Activated CD4-positive, alpha-beta T cell treated with anti-CD3 and anti-CD28 coated beads, Interleukin-2, amount 50 U/mL, for 16 hours (primary cell): ENCODE measurements at regions not wholly inside any gene's neighbourhood (a gene's known extent, or its start where the extent isn't known, plus 50 kb on each side); places are given as distances from the start of the nearest gene placed in this dataset.

Source experiments
- DNase-seq: peaks from one replicate; pipeline ENCODE4 v3.0.0-alpha.2; 2020

- DNase-seq = no peak
Measured at GRCh38 chr2:16328521-16329190, 337.0 kb downstream of the CYRIA start.

GRCh38 chr2:16327326-16327725 lies 338.3 kb downstream of the CYRIA start:
- no peak for DNase-seq

- no peak for DNase-seq
Measured at GRCh38 chr2:16326711-16327300, 338.8 kb downstream of the CYRIA start.

GRCh38 chr2:16325976-16326510 lies 339.6 kb downstream of the CYRIA start:
- DNase-seq = no peak

GRCh38 chr2:16325016-16325975 lies 340.3 kb downstream of the CYRIA start:
- no peak for DNase-seq

GRCh38 chr2:16324544-16324937 lies 341.1 kb downstream of the CYRIA start:
- no peak for DNase-seq

- DNase-seq = no peak
Measured at GRCh38 chr2:16323551-16324543, 341.8 kb downstream of the CYRIA start.

GRCh38 chr2:16323126-16323520 lies 342.5 kb downstream of the CYRIA start:
- no peak for DNase-seq

- no peak for DNase-seq
Measured at GRCh38 chr2:16322308-16323125, 343.1 kb downstream of the CYRIA start.

GRCh38 chr2:16321872-16322271 lies 343.8 kb downstream of the CYRIA start:
- no peak for DNase-seq

GRCh38 chr2:16321256-16321655 lies 344.4 kb downstream of the CYRIA start:
- DNase-seq = no peak

GRCh38 chr2:16320716-16321115 lies 344.9 kb downstream of the CYRIA start:
- no peak for DNase-seq

GRCh38 chr2:16319551-16320121 lies 346.0 kb downstream of the CYRIA start:
- no peak for DNase-seq

GRCh38 chr2:16318474-16319195 lies 347.0 kb downstream of the CYRIA start:
- no peak for DNase-seq

- no peak for DNase-seq
Measured at GRCh38 chr2:16318051-16318450, 347.6 kb downstream of the CYRIA start.

GRCh38 chr2:16317211-16317830 lies 348.3 kb downstream of the CYRIA start:
- DNase-seq = no peak

GRCh38 chr2:16316456-16317210 lies 349.0 kb downstream of the CYRIA start:
- no peak for DNase-seq

GRCh38 chr2:16315908-16316307 lies 349.7 kb downstream of the CYRIA start:
- DNase-seq = no peak

- DNase-seq = no peak
Measured at GRCh38 chr2:16315458-16315835, 350.2 kb downstream of the CYRIA start.
